ENCODE measurements at regions not wholly inside any gene's neighbourhood (a gene's known extent, or its start where the extent isn't known, plus 50 kb on each side); places are given as distances from the start of the nearest gene placed in this dataset.

GRCh38 chr3:68403741-68404140 lies 528.6 kb downstream of the TAFA4 start:
- Histone ChIP-seq H3K4me3 (ENCODE audit: low read depth, low read length) (no peak overlapping the region), H3K27me3 (replicated peaks; ENCODE audit: control insufficient read depth, insufficient read depth, low read length) (no peaks in the 10 kb centered on the region), H3K4me1 (no peaks in the 10 kb centered on the region), H3K36me3 (ENCODE audit: control insufficient read depth, insufficient read depth, low read length) (no peaks in the 10 kb centered on the region), H3K9me3 (no peaks in the 10 kb centered on the region)
- H3K27me3 Mint-ChIP-seq (ENCODE audit: insufficient read depth, unreplicated experiment), result peaks cover 3% of the 10 kb centered on the region
- no peak for TF ChIP-seq CTCF (IDR thresholded peaks at IDR 0.05; ENCODE audit: insufficient read depth in 1 of 2, low read depth in 1 of 2, low read length in 1 of 2, severe bottlenecking in 1 of 2, unreplicated experiment in 1 of 2)
- no peak overlapping the region for H3K27ac Mint-ChIP-seq (ENCODE audit: unreplicated experiment)
- POLR2A ChIA-PET, result no interaction called here
- no peaks in the 10 kb centered on the region for H3K4me1 Mint-ChIP-seq (ENCODE audit: low read depth, unreplicated experiment)
- intact Hi-C loops (cut with micrococcal nuclease; ENCODE audit: unreplicated experiment), result no loop called here
- no peaks in the 10 kb centered on the region for H3K36me3 Mint-ChIP-seq (ENCODE audit: insufficient read depth, unreplicated experiment)
- CTCF ChIA-PET, result no interaction called here
- DNase-seq, result no peak
- H3K9me3 Mint-ChIP-seq (ENCODE audit: unreplicated experiment), result no peaks in the 10 kb centered on the region
- no TSS peak for BruUV-seq (replicated peaks)
- H3K4me3 Mint-ChIP-seq (ENCODE audit: unreplicated experiment), result no peak overlapping the region

GRCh38 chr3:68402235-68402918 lies 530.0 kb downstream of the TAFA4 start:
- H3K4me3 Mint-ChIP-seq (ENCODE audit: unreplicated experiment), result no peak overlapping the region
- TF ChIP-seq CTCF (IDR thresholded peaks at IDR 0.05; ENCODE audit: insufficient read depth in 1 of 2, low read depth in 1 of 2, low read length in 1 of 2, severe bottlenecking in 1 of 2, unreplicated experiment in 1 of 2), result no peak
- H3K9me3 Mint-ChIP-seq (ENCODE audit: unreplicated experiment), result no peaks in the 10 kb centered on the region
- no peaks in the 10 kb centered on the region for H3K36me3 ChIP-seq (ENCODE audit: control insufficient read depth, insufficient read depth, low read length)
- no peaks in the 10 kb centered on the region for H3K4me1 Mint-ChIP-seq (ENCODE audit: low read depth, unreplicated experiment)
- BruUV-seq (replicated peaks), result no TSS peak
- no peak for DNase-seq
- intact Hi-C loops (cut with micrococcal nuclease; ENCODE audit: unreplicated experiment), result no loop called here
- no peak overlapping the region for H3K4me3 ChIP-seq (ENCODE audit: low read depth, low read length)
- CTCF ChIA-PET, result no interaction called here
- H3K27me3 ChIP-seq (replicated peaks; ENCODE audit: control insufficient read depth, insufficient read depth, low read length), result no peaks in the 10 kb centered on the region
- peaks cover 3% of the 10 kb centered on the region for H3K27me3 Mint-ChIP-seq (ENCODE audit: insufficient read depth, unreplicated experiment)
- no peaks in the 10 kb centered on the region for H3K4me1 ChIP-seq
- no peaks in the 10 kb centered on the region for H3K36me3 Mint-ChIP-seq (ENCODE audit: insufficient read depth, unreplicated experiment)
- POLR2A ChIA-PET, result no interaction called here
- no peaks in the 10 kb centered on the region for H3K9me3 ChIP-seq
- H3K27ac Mint-ChIP-seq (ENCODE audit: unreplicated experiment), result no peak overlapping the region

- Mint-ChIP-seq H3K4me1 (ENCODE audit: low read depth, unreplicated experiment) (peaks cover 8% of the 10 kb centered on the region), H3K4me3 (ENCODE audit: unreplicated experiment) (no peak overlapping the region), H3K27me3 (ENCODE audit: insufficient read depth, unreplicated experiment) (peaks cover 3% of the 10 kb centered on the region), H3K36me3 (ENCODE audit: insufficient read depth, unreplicated experiment) (no peaks in the 10 kb centered on the region), H3K27ac (ENCODE audit: unreplicated experiment) (no peak overlapping the region), H3K9me3 (ENCODE audit: unreplicated experiment) (peaks cover 13% of the 10 kb centered on the region)
- Histone ChIP-seq H3K27me3 (replicated peaks; ENCODE audit: control insufficient read depth, insufficient read depth, low read length) (no peaks in the 10 kb centered on the region), H3K4me3 (ENCODE audit: low read depth, low read length) (no peak overlapping the region), H3K36me3 (ENCODE audit: control insufficient read depth, insufficient read depth, low read length) (no peaks in the 10 kb centered on the region), H3K4me1 (0 out of 2 replicates have a peak, but pooled peaks cover 5% of the 10 kb centered on the region), H3K9me3 (no peaks in the 10 kb centered on the region)
- no peak for DNase-seq
- intact Hi-C loops (cut with micrococcal nuclease; ENCODE audit: unreplicated experiment), result no loop called here
- ChIA-PET POLR2A (no interaction called here), CTCF (no interaction called here)
- TF ChIP-seq CTCF (IDR thresholded peaks at IDR 0.05; ENCODE audit: insufficient read depth in 1 of 2, low read depth in 1 of 2, low read length in 1 of 2, severe bottlenecking in 1 of 2, unreplicated experiment in 1 of 2), result no peak
- no TSS peak for BruUV-seq (replicated peaks)
These were observed 553.7 kb downstream of the TAFA4 start for GRCh38 chr3:68378631-68379030.
